ENCODE measurements at regions not wholly inside any gene's neighbourhood (a gene's known extent, or its start where the extent isn't known, plus 50 kb on each side); places are given as distances from the start of the nearest gene placed in this dataset.

- ChIA-PET POLR2A (no interaction called here), CTCF (no interaction called here)
- Mint-ChIP-seq H3K27ac (ENCODE audit: low read depth, unreplicated experiment) (no peak overlapping the region), H3K36me3 (ENCODE audit: insufficient read depth, unreplicated experiment) (no peaks in the 10 kb centered on the region), H3K9me3 (ENCODE audit: unreplicated experiment) (no peaks in the 10 kb centered on the region), H3K4me1 (ENCODE audit: insufficient read depth, unreplicated experiment) (peaks cover 6% of the 10 kb centered on the region), H3K27me3 (ENCODE audit: insufficient read depth, unreplicated experiment) (peaks cover 21% of the 10 kb centered on the region), H3K4me3 (ENCODE audit: unreplicated experiment) (no peak overlapping the region)
- no peak for DNase-seq (ENCODE audit: unreplicated experiment)
- BruUV-seq (replicated peaks), result no TSS peak
- intact Hi-C loops (cut with micrococcal nuclease), result no loop called here
- TF ChIP-seq CTCF (IDR thresholded peaks at IDR 0.05; ENCODE audit: unreplicated experiment), result no peak
These were observed 203.8 kb upstream of the SFSWAP start for GRCh38 chr12:131507094-131507493.

GRCh38 chr12:131507881-131508280, 203.0 kb upstream of the SFSWAP start:
- ChIA-PET CTCF (no interaction called here), POLR2A (no interaction called here)
- Mint-ChIP-seq H3K4me1 (ENCODE audit: insufficient read depth, unreplicated experiment) (peaks cover 6% of the 10 kb centered on the region), H3K36me3 (ENCODE audit: insufficient read depth, unreplicated experiment) (no peaks in the 10 kb centered on the region), H3K27me3 (ENCODE audit: insufficient read depth, unreplicated experiment) (peaks cover 21% of the 10 kb centered on the region), H3K9me3 (ENCODE audit: unreplicated experiment) (no peaks in the 10 kb centered on the region), H3K27ac (ENCODE audit: low read depth, unreplicated experiment) (no peak overlapping the region), H3K4me3 (ENCODE audit: unreplicated experiment) (no peak overlapping the region)
- TF ChIP-seq CTCF (IDR thresholded peaks at IDR 0.05; ENCODE audit: unreplicated experiment), result no peak
- no peak for DNase-seq (ENCODE audit: unreplicated experiment)
- no TSS peak for BruUV-seq (replicated peaks)
- intact Hi-C loops (cut with micrococcal nuclease), result no loop called here

- TF ChIP-seq CTCF (IDR thresholded peaks at IDR 0.05; ENCODE audit: unreplicated experiment), result no peak
These were observed 201.2 kb upstream of the SFSWAP start for GRCh38 chr12:131509701-131510100.

GRCh38 chr12:131510431-131510830, 200.5 kb upstream of the SFSWAP start:
- no peak for DNase-seq (ENCODE audit: unreplicated experiment)
- no peak overlapping the region for H3K4me3 Mint-ChIP-seq (ENCODE audit: unreplicated experiment)
- peaks cover 21% of the 10 kb centered on the region for H3K27me3 Mint-ChIP-seq (ENCODE audit: insufficient read depth, unreplicated experiment)
- no peak overlapping the region for H3K27ac Mint-ChIP-seq (ENCODE audit: low read depth, unreplicated experiment)
- intact Hi-C loops (cut with micrococcal nuclease), result no loop called here
- peaks cover 6% of the 10 kb centered on the region for H3K4me1 Mint-ChIP-seq (ENCODE audit: insufficient read depth, unreplicated experiment)
- POLR2A ChIA-PET, result interaction anchor here (1.1 to 1.3 kb wide), 2 partner anchors 11 to 23 kb away, joined by 3 read pairs; no protein-coding TSS in a partner anchor
- no peaks in the 10 kb centered on the region for H3K9me3 Mint-ChIP-seq (ENCODE audit: unreplicated experiment)
- TF ChIP-seq CTCF (IDR thresholded peaks at IDR 0.05; ENCODE audit: unreplicated experiment), result no peak
- no peaks in the 10 kb centered on the region for H3K36me3 Mint-ChIP-seq (ENCODE audit: insufficient read depth, unreplicated experiment)
- BruUV-seq (replicated peaks), result no TSS peak
- CTCF ChIA-PET, result interaction anchor here (0.6 to 0.8 kb wide), 2 partner anchors 12 to 21 kb away, joined by 4 to 5 read pairs; no protein-coding TSS in a partner anchor

More at GRCh38 chr12:131509701-131510100, 201.2 kb upstream of the SFSWAP start:
- no peak overlapping the region for H3K4me3 Mint-ChIP-seq (ENCODE audit: unreplicated experiment)
- H3K27ac Mint-ChIP-seq (ENCODE audit: low read depth, unreplicated experiment), result no peak overlapping the region
- no peaks in the 10 kb centered on the region for H3K9me3 Mint-ChIP-seq (ENCODE audit: unreplicated experiment)
- intact Hi-C loops (cut with micrococcal nuclease), result no loop called here
- no peak for DNase-seq (ENCODE audit: unreplicated experiment)
- H3K4me1 Mint-ChIP-seq (ENCODE audit: insufficient read depth, unreplicated experiment), result peaks cover 6% of the 10 kb centered on the region
- no peaks in the 10 kb centered on the region for H3K36me3 Mint-ChIP-seq (ENCODE audit: insufficient read depth, unreplicated experiment)
- POLR2A ChIA-PET, result no interaction called here
- CTCF ChIA-PET, result no interaction called here
- BruUV-seq (replicated peaks), result no TSS peak
- H3K27me3 Mint-ChIP-seq (ENCODE audit: insufficient read depth, unreplicated experiment), result peaks cover 21% of the 10 kb centered on the region

Data from MCF 10A (cell line).